ENCODE measurements at regions not wholly inside any gene's neighbourhood (a gene's known extent, or its start where the extent isn't known, plus 50 kb on each side); places are given as distances from the start of the nearest gene placed in this dataset.

DNA sequence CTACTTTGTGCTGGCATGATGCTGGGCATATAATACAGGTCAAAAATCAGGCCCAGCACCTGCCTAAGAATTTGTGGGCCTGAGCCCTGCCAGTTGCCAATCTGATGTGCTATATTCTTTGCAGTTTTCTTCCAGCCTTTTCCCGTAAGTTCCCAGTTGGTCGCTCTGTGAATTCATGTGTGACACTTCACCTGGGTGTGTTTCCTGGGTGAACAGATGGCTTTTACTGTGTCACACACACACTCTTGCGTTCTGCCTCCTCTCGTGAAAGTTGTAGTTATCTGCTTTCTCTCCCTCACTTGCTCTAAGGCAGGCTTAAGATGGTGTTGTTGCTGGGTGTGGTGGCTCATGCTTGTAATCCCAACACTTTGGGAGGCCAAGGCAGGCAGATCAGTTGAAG is 153.5 kb upstream of the DMRT1 start:
- POLR2A ChIA-PET: no interaction called here
- Histone ChIP-seq H3K27ac (ENCODE audit: low read length) (no peak overlapping the region), H3K27me3 (replicated peaks in 1 of 2; ENCODE audit: control insufficient read depth in 2 of 2, extremely low read depth in 1 of 2, insufficient read depth in 2 of 2, low read length in 1 of 2) (no peaks in the 10 kb centered on the region), H3K36me3 (ENCODE audit: control insufficient read depth in 2 of 2, extremely low read depth in 1 of 2, insufficient read depth in 1 of 2, low read length in 1 of 2) (no peaks in the 10 kb centered on the region), H3K9me3 (no peaks in the 10 kb centered on the region), H3K4me3 (ENCODE audit: control insufficient read depth in 1 of 2, extremely low read depth in 1 of 2, low read length in 1 of 2) (no peak overlapping the region), H3K4me1 (ENCODE audit: control insufficient read depth in 1 of 2, extremely low read depth in 1 of 2, insufficient read depth in 2 of 2, low read length in 2 of 2) (no peaks in the 10 kb centered on the region)
- no peak overlapping the region for H3K4me3 Mint-ChIP-seq
- no peak for DNase-seq
- CTCF ChIA-PET: no interaction called here
- ATAC-seq (replicated peaks in 1 of 4): no peak
- no peaks in the 10 kb centered on the region for H3K27me3 Mint-ChIP-seq
- peaks cover 10% of the 10 kb centered on the region for H3K36me3 Mint-ChIP-seq
- H3K9me3 Mint-ChIP-seq: no peaks in the 10 kb centered on the region
- H3K27ac Mint-ChIP-seq: no peak overlapping the region
- H3K4me1 Mint-ChIP-seq: peaks cover 0 to 4% (median 3%) of the 10 kb centered on the region in 3 donors
- WGBS (ENCODE audit: insufficient coverage): 100% methylated on average over 2 of the region's 4 CpGs

GRCh38 chr9:690517-691111 is 150.9 kb upstream of the DMRT1 start:
- ChIA-PET POLR2A (no interaction called here), CTCF (no interaction called here)
- no peak overlapping the region for H3K27ac ChIP-seq (ENCODE audit: low read length)
- ATAC-seq (replicated peaks in 1 of 4) (no peak), DNase-seq (no peak)
- H3K27ac Mint-ChIP-seq: no peak overlapping the region
- H3K9me3 ChIP-seq: no peaks in the 10 kb centered on the region
- no peaks in the 10 kb centered on the region for H3K36me3 ChIP-seq (ENCODE audit: control insufficient read depth in 2 of 2, extremely low read depth in 1 of 2, insufficient read depth in 1 of 2, low read length in 1 of 2)
- WGBS (ENCODE audit: insufficient coverage): no CpG with 5 or more reads among the region's 3 CpGs
- H3K4me1 Mint-ChIP-seq: peaks cover 5 to 19% (median 13%) of the 10 kb centered on the region in 3 donors
- H3K4me3 ChIP-seq (ENCODE audit: control insufficient read depth in 1 of 2, extremely low read depth in 1 of 2, low read length in 1 of 2): no peak overlapping the region
- peaks cover 7% of the 10 kb centered on the region for H3K36me3 Mint-ChIP-seq
- H3K9me3 Mint-ChIP-seq: no peaks in the 10 kb centered on the region
- peaks cover 0 to 2% of the 10 kb centered on the region in 2 experiments for H3K27me3 ChIP-seq (replicated peaks in 1 of 2; ENCODE audit: control insufficient read depth in 2 of 2, extremely low read depth in 1 of 2, insufficient read depth in 2 of 2, low read length in 1 of 2)
- no peak overlapping the region for H3K4me3 Mint-ChIP-seq
- H3K4me1 ChIP-seq (ENCODE audit: control insufficient read depth in 1 of 2, extremely low read depth in 1 of 2, insufficient read depth in 2 of 2, low read length in 2 of 2): no peaks in the 10 kb centered on the region
- peaks cover 2 to 3% of the 10 kb centered on the region in 2 donors for H3K27me3 Mint-ChIP-seq

DNA sequence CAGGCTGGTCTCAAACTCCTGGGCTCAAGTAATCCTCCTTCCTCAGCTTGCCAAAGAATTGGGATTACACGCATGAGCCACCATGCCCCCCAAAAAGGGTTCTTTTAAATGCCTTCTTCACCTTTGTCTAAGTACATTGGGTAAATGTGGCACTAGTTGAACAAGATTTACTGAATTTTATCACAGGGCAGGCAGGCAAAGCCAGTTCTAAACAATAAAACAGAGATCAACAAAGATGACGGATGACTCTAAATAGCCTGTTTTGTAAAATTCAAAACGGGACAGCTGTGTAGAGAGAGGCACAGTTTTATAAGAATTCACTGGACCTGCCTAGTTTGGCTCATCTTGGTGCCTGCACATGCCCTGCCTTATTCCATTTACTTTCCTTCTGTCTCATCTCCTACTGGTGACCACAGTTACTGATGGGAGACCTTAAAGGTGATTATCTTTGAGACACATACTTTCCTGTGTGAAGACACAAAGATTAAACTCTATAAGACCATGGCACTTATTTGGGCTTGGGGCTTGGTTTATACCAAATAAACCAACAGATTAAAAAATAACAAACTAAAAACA is 149.6 kb upstream of the DMRT1 start:
- Mint-ChIP-seq H3K4me1 (peaks cover 5 to 19% (median 13%) of the 10 kb centered on the region in 3 donors), H3K36me3 (peaks cover 7% of the 10 kb centered on the region), H3K4me3 (no peak overlapping the region), H3K9me3 (no peaks in the 10 kb centered on the region), H3K27ac (no peak overlapping the region), H3K27me3 (peaks cover 2 to 3% of the 10 kb centered on the region in 2 donors)
- no CpG with 5 or more reads among the region's 3 CpGs for WGBS (ENCODE audit: insufficient coverage)
- DNase-seq (no peak), ATAC-seq (replicated peaks in 1 of 4) (no peak)
- no peaks in the 10 kb centered on the region for H3K4me1 ChIP-seq (ENCODE audit: control insufficient read depth in 1 of 2, extremely low read depth in 1 of 2, insufficient read depth in 2 of 2, low read length in 2 of 2)
- ChIA-PET POLR2A (no interaction called here), CTCF (interaction anchor here in 1 of 2 donors (0.7 kb wide), 2 partner anchors 20 to 77 kb away, joined by 3 to 7 read pairs; no protein-coding TSS in a partner anchor)
- no peak overlapping the region for H3K4me3 ChIP-seq (ENCODE audit: control insufficient read depth in 1 of 2, extremely low read depth in 1 of 2, low read length in 1 of 2)
- no peaks in the 10 kb centered on the region for H3K9me3 ChIP-seq
- peaks cover 0 to 2% of the 10 kb centered on the region in 2 experiments for H3K27me3 ChIP-seq (replicated peaks in 1 of 2; ENCODE audit: control insufficient read depth in 2 of 2, extremely low read depth in 1 of 2, insufficient read depth in 2 of 2, low read length in 1 of 2)
- no peak overlapping the region for H3K27ac ChIP-seq (ENCODE audit: low read length)
- H3K36me3 ChIP-seq (ENCODE audit: control insufficient read depth in 2 of 2, extremely low read depth in 1 of 2, insufficient read depth in 1 of 2, low read length in 1 of 2): no peaks in the 10 kb centered on the region

- H3K27me3 ChIP-seq (replicated peaks in 1 of 2; ENCODE audit: control insufficient read depth in 2 of 2, extremely low read depth in 1 of 2, insufficient read depth in 2 of 2, low read length in 1 of 2): peaks cover 0 to 2% of the 10 kb centered on the region in 2 experiments
- no peaks in the 10 kb centered on the region for H3K36me3 ChIP-seq (ENCODE audit: control insufficient read depth in 2 of 2, extremely low read depth in 1 of 2, insufficient read depth in 1 of 2, low read length in 1 of 2)
- ATAC-seq (replicated peaks in 1 of 4) (no peak), DNase-seq (no peak)
- no peak overlapping the region for H3K27ac ChIP-seq (ENCODE audit: low read length)
- peaks cover 5 to 19% (median 13%) of the 10 kb centered on the region in 3 donors for H3K4me1 Mint-ChIP-seq
- H3K4me3 ChIP-seq (ENCODE audit: control insufficient read depth in 1 of 2, extremely low read depth in 1 of 2, low read length in 1 of 2): no peak overlapping the region
- H3K9me3 ChIP-seq: no peaks in the 10 kb centered on the region
- POLR2A ChIA-PET: no interaction called here
- peaks cover 2 to 3% of the 10 kb centered on the region in 2 donors for H3K27me3 Mint-ChIP-seq
- H3K9me3 Mint-ChIP-seq: no peaks in the 10 kb centered on the region
- H3K27ac Mint-ChIP-seq: no peak overlapping the region
- H3K36me3 Mint-ChIP-seq: peaks cover 7% of the 10 kb centered on the region
- H3K4me1 ChIP-seq (ENCODE audit: control insufficient read depth in 1 of 2, extremely low read depth in 1 of 2, insufficient read depth in 2 of 2, low read length in 2 of 2): no peaks in the 10 kb centered on the region
- WGBS (ENCODE audit: insufficient coverage): no CpG with 5 or more reads among the region's 4 CpGs
- no peak overlapping the region for H3K4me3 Mint-ChIP-seq
- CTCF ChIA-PET: interaction anchor here (0.5 to 0.7 kb wide), 2 partner anchors 114 to 339 kb away, joined by 3 to 4 read pairs; no protein-coding TSS in a partner anchor
Observed at GRCh38 chr9:692636-693129, 148.8 kb upstream of the DMRT1 start.

GRCh38 chr9:693201-694091 is 148.1 kb upstream of the DMRT1 start:
- Mint-ChIP-seq H3K4me3 (no peak overlapping the region), H3K27ac (no peak overlapping the region), H3K9me3 (no peaks in the 10 kb centered on the region), H3K4me1 (peaks cover 5 to 19% (median 13%) of the 10 kb centered on the region in 3 donors), H3K36me3 (peaks cover 11% of the 10 kb centered on the region), H3K27me3 (peaks cover 2 to 3% of the 10 kb centered on the region in 2 donors)
- Histone ChIP-seq H3K4me3 (ENCODE audit: control insufficient read depth in 1 of 2, extremely low read depth in 1 of 2, low read length in 1 of 2) (no peak overlapping the region), H3K27me3 (replicated peaks in 1 of 2; ENCODE audit: control insufficient read depth in 2 of 2, extremely low read depth in 1 of 2, insufficient read depth in 2 of 2, low read length in 1 of 2) (peaks cover 0 to 2% of the 10 kb centered on the region in 2 experiments), H3K4me1 (ENCODE audit: control insufficient read depth in 1 of 2, extremely low read depth in 1 of 2, insufficient read depth in 2 of 2, low read length in 2 of 2) (no peaks in the 10 kb centered on the region), H3K27ac (ENCODE audit: low read length) (no peak overlapping the region), H3K9me3 (no peaks in the 10 kb centered on the region), H3K36me3 (ENCODE audit: control insufficient read depth in 2 of 2, extremely low read depth in 1 of 2, insufficient read depth in 1 of 2, low read length in 1 of 2) (no peaks in the 10 kb centered on the region)
- POLR2A ChIA-PET: no interaction called here
- no peak for ATAC-seq (replicated peaks in 1 of 4)
- 34% methylated on average over 4 of the region's 6 CpGs for WGBS (ENCODE audit: insufficient coverage)
- no peak for DNase-seq
- CTCF ChIA-PET: interaction anchor here (0.5 to 0.7 kb wide), 2 partner anchors 113 to 338 kb away, joined by 3 to 4 read pairs; no protein-coding TSS in a partner anchor

GRCh38 chr9:694092-694402 is 147.4 kb upstream of the DMRT1 start:
- H3K4me1 ChIP-seq (ENCODE audit: control insufficient read depth in 1 of 2, extremely low read depth in 1 of 2, insufficient read depth in 2 of 2, low read length in 2 of 2): no peaks in the 10 kb centered on the region
- no peak overlapping the region for H3K27ac ChIP-seq (ENCODE audit: low read length)
- DNase-seq (no peak), ATAC-seq (replicated peaks in 1 of 4) (no peak)
- Mint-ChIP-seq H3K36me3 (peaks cover 8% of the 10 kb centered on the region), H3K9me3 (no peaks in the 10 kb centered on the region), H3K4me1 (peaks cover 5 to 19% (median 13%) of the 10 kb centered on the region in 3 donors), H3K27ac (no peak overlapping the region), H3K4me3 (no peak overlapping the region), H3K27me3 (peaks cover 2 to 3% of the 10 kb centered on the region in 2 donors)
- H3K9me3 ChIP-seq: no peaks in the 10 kb centered on the region
- H3K36me3 ChIP-seq (ENCODE audit: control insufficient read depth in 2 of 2, extremely low read depth in 1 of 2, insufficient read depth in 1 of 2, low read length in 1 of 2): no peaks in the 10 kb centered on the region
- H3K4me3 ChIP-seq (ENCODE audit: control insufficient read depth in 1 of 2, extremely low read depth in 1 of 2, low read length in 1 of 2): no peak overlapping the region
- POLR2A ChIA-PET: no interaction called here
- H3K27me3 ChIP-seq (replicated peaks in 1 of 2; ENCODE audit: control insufficient read depth in 2 of 2, extremely low read depth in 1 of 2, insufficient read depth in 2 of 2, low read length in 1 of 2): peaks cover 0 to 2% of the 10 kb centered on the region in 2 experiments
- no CpG with 5 or more reads among the region's 1 CpG for WGBS (ENCODE audit: insufficient coverage)
- CTCF ChIA-PET: no interaction called here
